ENCODE measurements at regions not wholly inside any gene's neighbourhood (a gene's known extent, or its start where the extent isn't known, plus 50 kb on each side); places are given as distances from the start of the nearest gene placed in this dataset.
A peak's percentile ranks its signal among the peaks of the same experiment; 100 is the strongest.

GRCh38 chr6:85323435-85324040 lies 126.3 kb upstream of the NT5E start:
- no peaks in the 10 kb centered on the region for H3K36me3 Mint-ChIP-seq (ENCODE audit: low read depth, unreplicated experiment)
- H3K27me3 Mint-ChIP-seq (ENCODE audit: low read depth, unreplicated experiment) = peaks cover 22% of the 10 kb centered on the region
- DNase-seq (ENCODE audit: low read depth) = peak; percentile 46

DNA sequence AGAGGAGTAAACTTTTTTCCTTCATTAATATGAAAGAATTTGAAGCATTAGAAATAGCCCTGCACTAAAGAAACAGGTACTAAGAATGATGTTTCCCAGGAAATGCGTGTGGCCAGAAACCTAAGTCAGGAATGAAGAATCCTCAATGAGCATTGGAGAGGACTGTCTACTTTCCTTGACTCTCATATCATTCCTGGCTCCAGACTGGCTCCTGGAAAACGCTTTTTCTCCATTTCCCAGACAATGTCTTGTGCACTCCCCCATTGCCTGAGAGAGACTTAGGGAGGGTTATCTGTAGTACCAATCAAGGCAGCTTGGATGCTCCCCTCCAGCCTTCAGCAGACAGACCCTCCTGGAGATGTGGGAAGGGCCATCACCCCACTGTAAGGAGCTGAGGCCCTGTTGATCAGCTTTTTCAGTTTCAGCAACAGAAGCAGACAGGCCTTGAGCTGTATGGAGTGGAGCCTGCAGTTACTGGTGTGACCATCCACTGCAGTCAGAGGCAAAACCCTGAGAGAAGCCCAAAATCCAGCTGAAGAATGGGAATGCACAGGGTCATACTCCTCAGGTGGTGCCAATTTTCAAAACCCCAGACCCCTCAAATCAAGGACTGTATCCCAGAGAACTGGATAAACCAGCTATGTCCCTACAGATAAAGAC lies 127.3 kb upstream of the NT5E start:
- H3K27ac ChIP-seq (ENCODE audit: low read depth, low read length) = no peak overlapping the region
- no peak overlapping the region for H3K4me2 ChIP-seq (ENCODE audit: low read length)
- peaks cover 3% of the 10 kb centered on the region for H3K9me3 ChIP-seq (ENCODE audit: insufficient read depth, low read depth, low read length)
- no peaks in the 10 kb centered on the region for H3K4me1 ChIP-seq (ENCODE audit: insufficient read depth, low read length)
- no peak overlapping the region for H3K9ac ChIP-seq (ENCODE audit: low read length)
- FAIRE-seq = no peak
- Mint-ChIP-seq H3K9me3 (ENCODE audit: unreplicated experiment) (peaks cover 13% of the 10 kb centered on the region), H3K27ac (ENCODE audit: unreplicated experiment) (no peak overlapping the region), H3K36me3 (ENCODE audit: low read depth, unreplicated experiment) (no peaks in the 10 kb centered on the region), H3K27me3 (ENCODE audit: low read depth, unreplicated experiment) (peaks cover 21% of the 10 kb centered on the region), H3K4me1 (ENCODE audit: low read depth, unreplicated experiment) (no peaks in the 10 kb centered on the region), H3K4me3 (ENCODE audit: unreplicated experiment) (no peak overlapping the region)
- H3K27me3 ChIP-seq (ENCODE audit: insufficient read depth, low read length) = peaks cover 2% of the 10 kb centered on the region
- no peaks in the 10 kb centered on the region for H4K20me1 ChIP-seq (ENCODE audit: insufficient read depth, low read length)
- H3K79me2 ChIP-seq (ENCODE audit: insufficient read depth, low read length) = no peaks in the 10 kb centered on the region
- TF ChIP-seq EZH2 (IDR thresholded peaks at IDR 0.05; ENCODE audit: insufficient read depth, low read length) = no peak
- TF ChIP-seq, protein P1, sequence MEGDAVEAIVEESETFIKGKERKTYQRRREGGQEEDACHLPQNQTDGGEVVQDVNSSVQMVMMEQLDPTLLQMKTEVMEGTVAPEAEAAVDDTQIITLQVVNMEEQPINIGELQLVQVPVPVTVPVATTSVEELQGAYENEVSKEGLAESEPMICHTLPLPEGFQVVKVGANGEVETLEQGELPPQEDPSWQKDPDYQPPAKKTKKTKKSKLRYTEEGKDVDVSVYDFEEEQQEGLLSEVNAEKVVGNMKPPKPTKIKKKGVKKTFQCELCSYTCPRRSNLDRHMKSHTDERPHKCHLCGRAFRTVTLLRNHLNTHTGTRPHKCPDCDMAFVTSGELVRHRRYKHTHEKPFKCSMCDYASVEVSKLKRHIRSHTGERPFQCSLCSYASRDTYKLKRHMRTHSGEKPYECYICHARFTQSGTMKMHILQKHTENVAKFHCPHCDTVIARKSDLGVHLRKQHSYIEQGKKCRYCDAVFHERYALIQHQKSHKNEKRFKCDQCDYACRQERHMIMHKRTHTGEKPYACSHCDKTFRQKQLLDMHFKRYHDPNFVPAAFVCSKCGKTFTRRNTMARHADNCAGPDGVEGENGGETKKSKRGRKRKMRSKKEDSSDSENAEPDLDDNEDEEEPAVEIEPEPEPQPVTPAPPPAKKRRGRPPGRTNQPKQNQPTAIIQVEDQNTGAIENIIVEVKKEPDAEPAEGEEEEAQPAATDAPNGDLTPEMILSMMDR (IDR thresholded peaks at IDR 0.05; ENCODE audit: insufficient read depth, low read depth, low read length) = no peak
- H2AFZ ChIP-seq (ENCODE audit: low read depth, low read length) = no peak overlapping the region
- H3K36me3 ChIP-seq (ENCODE audit: insufficient read depth, low read length) = no peaks in the 10 kb centered on the region
- no peak overlapping the region for H3K4me3 ChIP-seq (ENCODE audit: insufficient read depth, low read depth, low read length)
- no peak for DNase-seq (ENCODE audit: low read depth)

More at GRCh38 chr6:85323435-85324040, 126.3 kb upstream of the NT5E start:
- no peak overlapping the region for H2AFZ ChIP-seq (ENCODE audit: low read depth, low read length)
- no peaks in the 10 kb centered on the region for H3K79me2 ChIP-seq (ENCODE audit: insufficient read depth, low read length)
- Mint-ChIP-seq H3K9me3 (ENCODE audit: unreplicated experiment) (peaks cover 10% of the 10 kb centered on the region), H3K4me3 (ENCODE audit: unreplicated experiment) (no peak overlapping the region), H3K4me1 (ENCODE audit: low read depth, unreplicated experiment) (no peaks in the 10 kb centered on the region), H3K27ac (ENCODE audit: unreplicated experiment) (no peak overlapping the region)
- TF ChIP-seq, protein P1 (IDR thresholded peaks at IDR 0.05; ENCODE audit: insufficient read depth, low read depth, low read length) = peak; percentile 98
- no peak for TF ChIP-seq EZH2 (IDR thresholded peaks at IDR 0.05; ENCODE audit: insufficient read depth, low read length)
- no peak overlapping the region for H3K9ac ChIP-seq (ENCODE audit: low read length)
- H3K9me3 ChIP-seq (ENCODE audit: insufficient read depth, low read depth, low read length) = no peaks in the 10 kb centered on the region
- H3K36me3 ChIP-seq (ENCODE audit: insufficient read depth, low read length) = no peaks in the 10 kb centered on the region
- H3K4me3 ChIP-seq (ENCODE audit: insufficient read depth, low read depth, low read length) = no peak overlapping the region
- peaks cover 2% of the 10 kb centered on the region for H3K27me3 ChIP-seq (ENCODE audit: insufficient read depth, low read length)
- no peaks in the 10 kb centered on the region for H4K20me1 ChIP-seq (ENCODE audit: insufficient read depth, low read length)
- no peak overlapping the region for H3K27ac ChIP-seq (ENCODE audit: low read depth, low read length)
- H3K4me1 ChIP-seq (ENCODE audit: insufficient read depth, low read length) = no peaks in the 10 kb centered on the region
- FAIRE-seq = peak; percentile 98
- no peak overlapping the region for H3K4me2 ChIP-seq (ENCODE audit: low read length)

- H3K4me1 ChIP-seq (ENCODE audit: insufficient read depth, low read length) = no peaks in the 10 kb centered on the region
- peaks cover 3% of the 10 kb centered on the region for H3K9me3 ChIP-seq (ENCODE audit: insufficient read depth, low read depth, low read length)
- no peak overlapping the region for H3K27ac ChIP-seq (ENCODE audit: low read depth, low read length)
- DNase-seq (ENCODE audit: low read depth) (no peak), FAIRE-seq (no peak)
- H3K4me1 Mint-ChIP-seq (ENCODE audit: low read depth, unreplicated experiment) = no peaks in the 10 kb centered on the region
- H2AFZ ChIP-seq (ENCODE audit: low read depth, low read length) = no peak overlapping the region
- no peaks in the 10 kb centered on the region for H3K36me3 Mint-ChIP-seq (ENCODE audit: low read depth, unreplicated experiment)
- H3K27me3 ChIP-seq (ENCODE audit: insufficient read depth, low read length) = peaks cover 2% of the 10 kb centered on the region
- H3K79me2 ChIP-seq (ENCODE audit: insufficient read depth, low read length) = no peaks in the 10 kb centered on the region
- no peak overlapping the region for H3K4me3 Mint-ChIP-seq (ENCODE audit: unreplicated experiment)
- H3K4me3 ChIP-seq (ENCODE audit: insufficient read depth, low read depth, low read length) = no peak overlapping the region
- H3K27ac Mint-ChIP-seq (ENCODE audit: unreplicated experiment) = no peak overlapping the region
- H3K27me3 Mint-ChIP-seq (ENCODE audit: low read depth, unreplicated experiment) = peaks cover 18% of the 10 kb centered on the region
- H3K4me2 ChIP-seq (ENCODE audit: low read length) = no peak overlapping the region
- no peak overlapping the region for H3K9ac ChIP-seq (ENCODE audit: low read length)
- H3K9me3 Mint-ChIP-seq (ENCODE audit: unreplicated experiment) = peaks cover 8% of the 10 kb centered on the region
- no peaks in the 10 kb centered on the region for H3K36me3 ChIP-seq (ENCODE audit: insufficient read depth, low read length)
- no peaks in the 10 kb centered on the region for H4K20me1 ChIP-seq (ENCODE audit: insufficient read depth, low read length)
- TF ChIP-seq, protein P1 (IDR thresholded peaks at IDR 0.05; ENCODE audit: insufficient read depth, low read depth, low read length) = no peak
- no peak for TF ChIP-seq EZH2 (IDR thresholded peaks at IDR 0.05; ENCODE audit: insufficient read depth, low read length)
Measured at GRCh38 chr6:85321906-85322305, 128.0 kb upstream of the NT5E start.
